ENCODE measurements at regions not wholly inside any gene's neighbourhood (a gene's known extent, or its start where the extent isn't known, plus 50 kb on each side); places are given as distances from the start of the nearest gene placed in this dataset.

GRCh38 chr12:116490471-116490870 is 68.7 kb upstream of the MAP1LC3B2 start:
- TF ChIP-seq, protein P1, sequence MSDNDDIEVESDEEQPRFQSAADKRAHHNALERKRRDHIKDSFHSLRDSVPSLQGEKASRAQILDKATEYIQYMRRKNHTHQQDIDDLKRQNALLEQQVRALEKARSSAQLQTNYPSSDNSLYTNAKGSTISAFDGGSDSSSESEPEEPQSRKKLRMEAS (IDR thresholded peaks at IDR 0.05): no peak
- TF ChIP-seq RAD21 (IDR thresholded peaks at IDR 0.05): no peak
- TF ChIP-seq, protein P2, sequence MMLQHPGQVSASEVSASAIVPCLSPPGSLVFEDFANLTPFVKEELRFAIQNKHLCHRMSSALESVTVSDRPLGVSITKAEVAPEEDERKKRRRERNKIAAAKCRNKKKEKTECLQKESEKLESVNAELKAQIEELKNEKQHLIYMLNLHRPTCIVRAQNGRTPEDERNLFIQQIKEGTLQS (IDR thresholded peaks at IDR 0.05): no peak
- TF ChIP-seq RXRA (IDR thresholded peaks at IDR 0.05): no peak
- TF ChIP-seq HNF4A (conservative IDR thresholded peaks at IDR 0.05): no peak
- TF ChIP-seq GABPA (IDR thresholded peaks at IDR 0.05 in 1 of 2, conservative IDR thresholded peaks at IDR 0.05 in 1 of 2): no peak
- no peak for TF ChIP-seq ZBTB33 (IDR thresholded peaks at IDR 0.05)
- TF ChIP-seq CTCF (IDR thresholded peaks at IDR 0.05; ENCODE audit: low read depth, low read length, missing input control): no peak
- no peak for TF ChIP-seq NR2F2 (IDR thresholded peaks at IDR 0.05)
- no peak for TF ChIP-seq SP1 (IDR thresholded peaks at IDR 0.05)
- no peak for TF ChIP-seq FOXA2 (IDR thresholded peaks at IDR 0.05)
- no peak for TF ChIP-seq REST (IDR thresholded peaks at IDR 0.05)
- no peak for TF ChIP-seq JUND (IDR thresholded peaks at IDR 0.05)
- no peak for TF ChIP-seq TAF1 (conservative IDR thresholded peaks at IDR 0.05)
- Histone ChIP-seq H3K27me3 (ENCODE audit: control insufficient read depth in 4 of 4, insufficient read depth in 4 of 4, low read length in 3 of 4) (no peaks in the 10 kb centered on the region), H3K36me3 (ENCODE audit: control insufficient read depth in 4 of 4, insufficient read depth in 3 of 4, low read depth in 1 of 4, low read length in 3 of 4) (no peaks in the 10 kb centered on the region), H3K9me3 (ENCODE audit: control insufficient read depth in 4 of 4, low read length in 3 of 4) (peaks cover 0 to 9% (median 0%) of the 10 kb centered on the region in 4 donors), H3K27ac (ENCODE audit: low read depth in 1 of 2, low read length in 2 of 2) (no peak overlapping the region), H3K9ac (ENCODE audit: low read depth in 1 of 2, low read length in 2 of 2) (no peak overlapping the region), H3K4me1 (ENCODE audit: control insufficient read depth in 4 of 4, insufficient read depth in 4 of 4, low read length in 3 of 4) (no peaks in the 10 kb centered on the region), H3K4me3 (ENCODE audit: low read depth in 1 of 3, low read length in 3 of 3) (no peak overlapping the region)
- DNase-seq (ENCODE audit: low spot score): no peak
- 92% methylated on average over 2 of the region's 2 CpGs for WGBS

- H3K27ac ChIP-seq (ENCODE audit: low read depth in 1 of 2, low read length in 2 of 2): no peak overlapping the region
- H3K27me3 ChIP-seq (ENCODE audit: control insufficient read depth in 4 of 4, insufficient read depth in 4 of 4, low read length in 3 of 4): no peaks in the 10 kb centered on the region
- H3K4me3 ChIP-seq (ENCODE audit: low read depth in 1 of 3, low read length in 3 of 3): no peak overlapping the region
- no peaks in the 10 kb centered on the region for H3K4me1 ChIP-seq (ENCODE audit: control insufficient read depth in 4 of 4, insufficient read depth in 4 of 4, low read length in 3 of 4)
- WGBS: 68% methylated on average over 8 of the region's 8 CpGs
- peaks cover 0 to 6% (median 0%) of the 10 kb centered on the region in 4 donors for H3K9me3 ChIP-seq (ENCODE audit: control insufficient read depth in 4 of 4, low read length in 3 of 4)
- DNase-seq (ENCODE audit: low spot score): peak; percentile 38
- H3K9ac ChIP-seq (ENCODE audit: low read depth in 1 of 2, low read length in 2 of 2): no peak overlapping the region
- no peaks in the 10 kb centered on the region for H3K36me3 ChIP-seq (ENCODE audit: control insufficient read depth in 4 of 4, insufficient read depth in 3 of 4, low read depth in 1 of 4, low read length in 3 of 4)
- TF ChIP-seq SP1 (IDR thresholded peaks at IDR 0.05): no peak
- TF ChIP-seq, protein P2 (IDR thresholded peaks at IDR 0.05): no peak
- TF ChIP-seq HNF4A (conservative IDR thresholded peaks at IDR 0.05): no peak
- TF ChIP-seq TAF1 (conservative IDR thresholded peaks at IDR 0.05): no peak
- no peak for TF ChIP-seq JUND (IDR thresholded peaks at IDR 0.05)
- TF ChIP-seq CTCF (IDR thresholded peaks at IDR 0.05; ENCODE audit: low read depth, low read length, missing input control): no peak
- TF ChIP-seq REST (IDR thresholded peaks at IDR 0.05): no peak
- TF ChIP-seq EGR1 (IDR thresholded peaks at IDR 0.05; ENCODE audit: low read depth in 2 of 2): no peak
- no peak for TF ChIP-seq FOXA2 (IDR thresholded peaks at IDR 0.05)
- TF ChIP-seq RXRA (IDR thresholded peaks at IDR 0.05): no peak
- no peak for TF ChIP-seq FOXA1 (IDR thresholded peaks at IDR 0.05)
Measured at GRCh38 chr12:116492703-116493324, 66.4 kb upstream of the MAP1LC3B2 start.
